Uterus (tissue), 3 donors: ENCODE measurements at regions not wholly inside any gene's neighbourhood (a gene's known extent, or its start where the extent isn't known, plus 50 kb on each side); places are given as distances from the start of the nearest gene placed in this dataset.

Experiments used
- DNase-seq, 2 donors: peaks; one replicate each; pipeline ENCODE4 v3.0.0-alpha.2; 2019 to 2020
- H3K27ac ChIP-seq, 2 donors: fragments of 200-600 bp; sonication (generic); 1 replicate in 1 of 2; 2 replicates in 1 of 2; pipeline ENCODE4 v1.5.1; 2016 to 2018
- H3K27me3 ChIP-seq, 2 donors: fragments of 200-600 bp; sonication (generic); one replicate each; pipeline ENCODE4 v1.5.1; 2018 to 2019; ENCODE audit warnings: control low read depth in 1 of 2
- H3K36me3 ChIP-seq, 2 donors: fragments of 200-600 bp; sonication (generic); one replicate each; pipeline ENCODE4 v1.5.1; 2019; ENCODE audit warnings: control low read depth in 1 of 2
- H3K4me1 ChIP-seq, 2 donors: fragments of 200-600 bp; sonication (generic); one replicate each; pipeline ENCODE4 v1.5.1; 2018 to 2019; ENCODE audit warnings: control low read depth in 1 of 2
- H3K4me3 ChIP-seq, 2 donors: fragments of 200-600 bp; sonication (generic); 1 replicate in 1 of 2; 2 replicates in 1 of 2; pipeline ENCODE4 v1.5.1; 2018 to 2019; ENCODE audit warnings: mild to moderate bottlenecking in 1 of 2
- H3K9me3 ChIP-seq, 2 donors: fragments of 200-600 bp; sonication (generic); one replicate each; pipeline ENCODE4 v1.5.1; 2019; ENCODE audit warnings: control low read depth in 1 of 2
- POLR2A ChIP-seq, 2 donors: fragments of 450-650 bp; IDR thresholded peaks; one replicate each; pipeline ENCODE4 v1.6.1; 2016; ENCODE audit warnings: antibody characterized with exemption in 2 of 2, mild to moderate bottlenecking in 1 of 2, moderate library complexity in 1 of 2
- intact Hi-C: fragments of 100-400 bp; cut with DNase I; formaldehyde crosslinking; loops from one replicate; pipeline ENCODE4 v1.15.1; 2023; ENCODE audit warnings: low total_unique reads
- TF ChIP-seq, protein P1 (sequence below), 4 experiments: fragments of 200-600 bp in 2 of 4; fragments of 450-650 bp in 2 of 4; sonication (generic) in 2 of 4; IDR thresholded peaks; one replicate each; pipeline ENCODE4 v1.5.1; 2016 to 2019; ENCODE audit warnings: antibody characterized with exemption in 4 of 4, mild to moderate bottlenecking in 2 of 4, moderate library complexity in 1 of 4
- donor health status: DM: yes; HTN: yes; CAD: no.

- no peak overlapping the region for H3K27ac ChIP-seq
- H3K9me3 ChIP-seq: no peaks in the 10 kb centered on the region
- TF ChIP-seq POLR2A (IDR thresholded peaks at IDR 0.05): no peak
- TF ChIP-seq, protein P1, sequence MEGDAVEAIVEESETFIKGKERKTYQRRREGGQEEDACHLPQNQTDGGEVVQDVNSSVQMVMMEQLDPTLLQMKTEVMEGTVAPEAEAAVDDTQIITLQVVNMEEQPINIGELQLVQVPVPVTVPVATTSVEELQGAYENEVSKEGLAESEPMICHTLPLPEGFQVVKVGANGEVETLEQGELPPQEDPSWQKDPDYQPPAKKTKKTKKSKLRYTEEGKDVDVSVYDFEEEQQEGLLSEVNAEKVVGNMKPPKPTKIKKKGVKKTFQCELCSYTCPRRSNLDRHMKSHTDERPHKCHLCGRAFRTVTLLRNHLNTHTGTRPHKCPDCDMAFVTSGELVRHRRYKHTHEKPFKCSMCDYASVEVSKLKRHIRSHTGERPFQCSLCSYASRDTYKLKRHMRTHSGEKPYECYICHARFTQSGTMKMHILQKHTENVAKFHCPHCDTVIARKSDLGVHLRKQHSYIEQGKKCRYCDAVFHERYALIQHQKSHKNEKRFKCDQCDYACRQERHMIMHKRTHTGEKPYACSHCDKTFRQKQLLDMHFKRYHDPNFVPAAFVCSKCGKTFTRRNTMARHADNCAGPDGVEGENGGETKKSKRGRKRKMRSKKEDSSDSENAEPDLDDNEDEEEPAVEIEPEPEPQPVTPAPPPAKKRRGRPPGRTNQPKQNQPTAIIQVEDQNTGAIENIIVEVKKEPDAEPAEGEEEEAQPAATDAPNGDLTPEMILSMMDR (IDR thresholded peaks at IDR 0.05): no peak
- DNase-seq: no peak
- H3K36me3 ChIP-seq: no peaks in the 10 kb centered on the region
- H3K27me3 ChIP-seq: no peaks in the 10 kb centered on the region
- no peak overlapping the region for H3K4me3 ChIP-seq
- no peaks in the 10 kb centered on the region for H3K4me1 ChIP-seq
- intact Hi-C loops: no loop called here
Measured at GRCh38 chr2:216283038-216283900, 89.0 kb downstream of the MARCHF4 start.

DNA sequence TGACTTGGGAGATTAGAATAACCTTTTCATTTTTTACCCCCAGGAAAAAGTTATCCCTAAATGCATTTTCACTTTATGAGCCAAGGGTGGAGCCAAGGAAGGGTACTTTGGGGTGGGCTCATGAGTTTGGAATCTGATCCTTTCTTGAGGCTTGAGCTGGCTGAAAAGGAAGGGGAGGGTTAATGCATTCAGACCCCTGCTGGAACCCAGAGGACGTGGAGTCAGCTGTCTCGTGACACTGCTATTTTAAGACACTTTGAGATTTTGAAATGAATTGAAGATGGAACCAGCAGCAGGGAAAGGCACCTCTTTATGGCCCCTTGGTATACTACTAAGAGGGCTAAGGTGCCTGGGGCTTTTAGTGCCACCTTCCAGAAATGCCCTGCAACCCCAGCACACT, 90.4 kb downstream of the MARCHF4 start:
- no peaks in the 10 kb centered on the region for H3K36me3 ChIP-seq
- TF ChIP-seq POLR2A (IDR thresholded peaks at IDR 0.05): no peak
- TF ChIP-seq, protein P1 (IDR thresholded peaks at IDR 0.05): no peak
- H3K4me3 ChIP-seq: no peak overlapping the region
- H3K9me3 ChIP-seq: no peaks in the 10 kb centered on the region
- no peaks in the 10 kb centered on the region for H3K27me3 ChIP-seq
- no peaks in the 10 kb centered on the region for H3K4me1 ChIP-seq
- H3K27ac ChIP-seq: no peak overlapping the region
- no peak for DNase-seq
- intact Hi-C loops: no loop called here

- Histone ChIP-seq H3K36me3 (no peaks in the 10 kb centered on the region), H3K9me3 (no peaks in the 10 kb centered on the region), H3K27ac (no peak overlapping the region), H3K4me1 (no peaks in the 10 kb centered on the region), H3K27me3 (no peaks in the 10 kb centered on the region), H3K4me3 (no peak overlapping the region)
- intact Hi-C loops: no loop called here
- no peak for TF ChIP-seq POLR2A (IDR thresholded peaks at IDR 0.05)
- TF ChIP-seq, protein P1 (IDR thresholded peaks at IDR 0.05): no peak
- no peak for DNase-seq
Measured at GRCh38 chr2:216281316-216281715, 91.0 kb downstream of the MARCHF4 start.

DNA sequence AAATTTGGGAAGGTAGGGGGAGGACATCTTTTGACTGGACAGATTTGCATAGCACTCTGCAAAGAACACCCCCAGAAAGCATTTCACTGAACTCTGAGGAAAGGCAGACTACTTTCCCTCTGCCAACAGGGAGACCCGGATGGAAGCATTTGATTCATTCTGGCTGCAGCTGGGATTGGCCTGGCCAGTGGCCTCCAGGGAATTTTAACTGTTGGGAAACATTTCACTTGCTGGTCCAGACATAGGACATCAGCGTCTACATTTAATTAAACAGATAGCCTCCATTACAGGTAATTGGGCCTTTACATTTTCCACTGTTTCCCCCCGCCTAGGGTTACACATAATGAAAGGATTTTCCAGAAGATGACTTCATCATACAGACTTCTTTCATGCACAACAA, 92.8 kb downstream of the MARCHF4 start:
- intact Hi-C loops: no loop called here
- peak in 1 of 2 donors; percentile 57 for DNase-seq
- H3K27ac ChIP-seq: no peak overlapping the region

GRCh38 chr2:216279031-216279430, 93.3 kb downstream of the MARCHF4 start:
- Histone ChIP-seq H3K4me1 (no peaks in the 10 kb centered on the region), H3K36me3 (no peaks in the 10 kb centered on the region), H3K27ac (no peak overlapping the region), H3K9me3 (no peaks in the 10 kb centered on the region), H3K4me3 (no peak overlapping the region), H3K27me3 (no peaks in the 10 kb centered on the region)
- intact Hi-C loops: no loop called here
- TF ChIP-seq, protein P1 (IDR thresholded peaks at IDR 0.05): no peak
- TF ChIP-seq POLR2A (IDR thresholded peaks at IDR 0.05): no peak
- no peak for DNase-seq

More for the DNA sequence above, 92.8 kb downstream of the MARCHF4 start:
- TF ChIP-seq, protein P1 (IDR thresholded peaks at IDR 0.05): no peak
- TF ChIP-seq POLR2A (IDR thresholded peaks at IDR 0.05): no peak
- no peaks in the 10 kb centered on the region for H3K4me1 ChIP-seq
- no peak overlapping the region for H3K4me3 ChIP-seq
- no peaks in the 10 kb centered on the region for H3K9me3 ChIP-seq
- no peaks in the 10 kb centered on the region for H3K27me3 ChIP-seq
- H3K36me3 ChIP-seq: no peaks in the 10 kb centered on the region
